HUES6 (cell line): ENCODE measurements at regions not wholly inside any gene's neighbourhood (a gene's known extent, or its start where the extent isn't known, plus 50 kb on each side); places are given as distances from the start of the nearest gene placed in this dataset.
"Not testable (repeated sequence)": the region's sequence is repeated elsewhere in the genome, so short reads cannot be mapped to it uniquely, and the experiment has no call there.

ENCODE experiments used
- H3K27ac ChIP-seq: 2 replicates; pipeline ENCODE4 v1.7.0; 2013; ENCODE audit warnings: low read depth, mild to moderate bottlenecking, low read length, inconsistent platforms
- H3K27me3 ChIP-seq: 2 replicates; pipeline ENCODE4 v1.6.1; 2013; ENCODE audit warnings: low read length; ENCODE audit not compliant: control insufficient read depth, insufficient read depth
- H3K36me3 ChIP-seq: 2 replicates; pipeline ENCODE4 v1.6.1; 2013; ENCODE audit warnings: low read length; ENCODE audit not compliant: control insufficient read depth, insufficient read depth
- H3K4me1 ChIP-seq: 2 replicates; pipeline ENCODE4 v1.6.1; 2013; ENCODE audit warnings: low read length; ENCODE audit not compliant: control insufficient read depth, insufficient read depth
- H3K4me3 ChIP-seq: 2 replicates; pipeline ENCODE4 v1.5.1; 2013; ENCODE audit warnings: low read depth, low read length
- H3K9ac ChIP-seq: one replicate; pipeline ENCODE4 v1.6.1; 2013; ENCODE audit warnings: mild to moderate bottlenecking, low read length
- H3K9me3 ChIP-seq: 2 replicates; pipeline ENCODE4 v1.6.1; 2013; ENCODE audit warnings: low read depth, low read length; ENCODE audit not compliant: control insufficient read depth, insufficient read depth

- Histone ChIP-seq H3K9me3 (no peaks in the 10 kb centered on the region), H3K4me3 (no peak overlapping the region), H3K36me3 (no peaks in the 10 kb centered on the region), H3K9ac (no peak overlapping the region), H3K27ac (no peak overlapping the region), H3K4me1 (no peaks in the 10 kb centered on the region), H3K27me3 (no peaks in the 10 kb centered on the region)
Measured at GRCh38 chr1:198842686-198843085, 203.8 kb downstream of the PTPRC start.

DNA sequence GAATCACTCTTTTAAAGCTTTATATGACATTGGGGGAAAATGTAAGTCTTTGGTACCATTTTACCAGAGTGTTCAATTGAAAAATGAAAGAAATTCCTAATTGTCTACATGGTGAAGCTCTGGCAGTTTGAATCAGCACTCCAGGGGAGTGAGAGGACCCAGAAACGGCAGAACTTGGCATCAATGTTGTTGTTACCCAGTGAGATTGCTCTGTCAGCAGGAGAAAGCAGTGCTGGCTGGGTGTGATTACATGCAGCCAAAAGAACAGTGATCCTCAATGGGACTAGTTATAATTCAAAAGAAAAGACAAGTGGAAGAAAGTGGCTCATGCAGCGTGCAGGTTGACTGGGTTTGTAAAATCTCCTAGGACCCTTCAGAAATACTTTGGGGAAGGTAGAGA, 206.4 kb downstream of the PTPRC start:
- Histone ChIP-seq H3K27me3 (no peaks in the 10 kb centered on the region), H3K9me3 (no peaks in the 10 kb centered on the region), H3K36me3 (no peaks in the 10 kb centered on the region), H3K9ac (no peak overlapping the region), H3K4me3 (no peak overlapping the region), H3K4me1 (no peaks in the 10 kb centered on the region), H3K27ac (no peak overlapping the region)

GRCh38 chr1:198845851-198846250, 207.0 kb downstream of the PTPRC start:
- no peaks in the 10 kb centered on the region for H3K36me3 ChIP-seq

GRCh38 chr1:198846556-198846955, 207.7 kb downstream of the PTPRC start:
- Histone ChIP-seq H3K4me3 (no peak overlapping the region), H3K4me1 (no peaks in the 10 kb centered on the region), H3K27me3 (no peaks in the 10 kb centered on the region), H3K9ac (no peak overlapping the region), H3K36me3 (no peaks in the 10 kb centered on the region), H3K9me3 (no peaks in the 10 kb centered on the region), H3K27ac (no peak overlapping the region)

More at GRCh38 chr1:198845851-198846250, 207.0 kb downstream of the PTPRC start:
- no peak overlapping the region for H3K27ac ChIP-seq
- H3K4me3 ChIP-seq, result no peak overlapping the region
- no peaks in the 10 kb centered on the region for H3K27me3 ChIP-seq
- no peaks in the 10 kb centered on the region for H3K4me1 ChIP-seq
- H3K9me3 ChIP-seq, result no peaks in the 10 kb centered on the region
- H3K9ac ChIP-seq, result no peak overlapping the region

- H3K36me3 ChIP-seq, result no peaks in the 10 kb centered on the region
- no peaks in the 10 kb centered on the region for H3K9me3 ChIP-seq
- no peak overlapping the region for H3K27ac ChIP-seq
- no peak overlapping the region for H3K9ac ChIP-seq
- H3K4me1 ChIP-seq, result no peaks in the 10 kb centered on the region
- no peak overlapping the region for H3K4me3 ChIP-seq
- H3K27me3 ChIP-seq, result no peaks in the 10 kb centered on the region
Measured at GRCh38 chr1:198848206-198848605, 209.4 kb downstream of the PTPRC start.

- H3K9ac ChIP-seq, result no peak overlapping the region
- no peak overlapping the region for H3K4me3 ChIP-seq
- H3K4me1 ChIP-seq, result no peaks in the 10 kb centered on the region
- H3K9me3 ChIP-seq, result no peaks in the 10 kb centered on the region
- H3K27ac ChIP-seq, result no peak overlapping the region
- H3K36me3 ChIP-seq, result no peaks in the 10 kb centered on the region
- H3K27me3 ChIP-seq, result no peaks in the 10 kb centered on the region
Measured at GRCh38 chr1:198848649-198849048, 209.8 kb downstream of the PTPRC start.

- Histone ChIP-seq H3K27me3 (no peaks in the 10 kb centered on the region), H3K36me3 (no peaks in the 10 kb centered on the region), H3K27ac (no peak overlapping the region), H3K4me3 (no peak overlapping the region), H3K9me3 (no peaks in the 10 kb centered on the region), H3K4me1 (no peaks in the 10 kb centered on the region), H3K9ac (no peak overlapping the region)
Measured at GRCh38 chr1:198849093-198849492, 210.3 kb downstream of the PTPRC start.

DNA sequence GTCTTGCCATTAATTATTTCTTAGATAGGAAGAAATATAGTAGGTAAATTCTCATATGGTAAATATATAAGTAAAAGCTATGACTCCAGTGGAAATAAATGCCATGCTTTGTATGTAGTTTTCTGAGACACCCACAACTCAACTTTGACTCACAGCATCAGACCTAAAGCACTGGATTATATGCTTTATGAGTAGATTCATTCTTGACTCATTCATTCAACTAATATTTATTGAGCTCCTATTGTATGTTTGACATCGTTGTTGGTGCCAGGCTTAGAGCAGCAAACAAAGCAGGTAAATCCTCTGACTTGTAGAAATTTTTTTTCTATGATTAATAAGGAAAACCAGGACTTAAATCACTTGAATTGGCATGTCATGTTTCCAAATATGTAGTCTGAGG, 211.4 kb downstream of the PTPRC start:
- Histone ChIP-seq H3K4me1 (no peaks in the 10 kb centered on the region), H3K36me3 (no peaks in the 10 kb centered on the region), H3K27me3 (no peaks in the 10 kb centered on the region), H3K27ac (no peak overlapping the region), H3K4me3 (no peak overlapping the region), H3K9me3 (no peaks in the 10 kb centered on the region), H3K9ac (no peak overlapping the region)

DNA sequence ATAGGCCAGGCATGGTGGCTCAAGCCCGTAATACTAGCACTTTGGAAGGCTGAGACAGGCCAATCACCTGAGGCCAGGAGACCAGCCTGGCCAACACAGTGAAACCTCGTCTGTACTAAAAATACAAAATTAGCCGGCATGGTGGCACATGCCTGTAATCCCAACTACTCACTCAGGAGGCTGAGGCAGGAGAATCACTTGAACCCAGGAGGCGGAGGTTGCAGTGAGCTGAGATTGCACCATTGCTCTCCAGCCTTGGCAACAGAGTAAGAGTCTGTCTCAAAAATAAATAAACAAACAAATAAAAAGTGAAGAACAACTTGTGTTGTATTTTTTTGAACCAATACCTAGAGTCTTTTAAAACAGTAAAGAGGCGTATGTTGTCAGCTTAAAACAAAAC, 212.1 kb downstream of the PTPRC start:
- H3K4me3 ChIP-seq, H3K27me3 ChIP-seq, H3K9ac ChIP-seq, H3K4me1 ChIP-seq, H3K36me3 ChIP-seq, H3K27ac ChIP-seq, H3K9me3 ChIP-seq: not testable (repeated sequence)

- no peak overlapping the region for H3K9ac ChIP-seq
- no peaks in the 10 kb centered on the region for H3K27me3 ChIP-seq
- H3K27ac ChIP-seq, result no peak overlapping the region
- H3K4me3 ChIP-seq, result no peak overlapping the region
- H3K9me3 ChIP-seq, result no peaks in the 10 kb centered on the region
- H3K36me3 ChIP-seq, result no peaks in the 10 kb centered on the region
- H3K4me1 ChIP-seq, result no peaks in the 10 kb centered on the region
Measured at GRCh38 chr1:198856601-198857000, 217.8 kb downstream of the PTPRC start.

- Histone ChIP-seq H3K4me3 (no peak overlapping the region), H3K27ac (no peak overlapping the region), H3K4me1 (no peaks in the 10 kb centered on the region), H3K36me3 (no peaks in the 10 kb centered on the region), H3K9ac (no peak overlapping the region), H3K9me3 (no peaks in the 10 kb centered on the region), H3K27me3 (no peaks in the 10 kb centered on the region)
Measured at GRCh38 chr1:198858033-198858432, 219.2 kb downstream of the PTPRC start.

- no peaks in the 10 kb centered on the region for H3K9me3 ChIP-seq
- no peaks in the 10 kb centered on the region for H3K27me3 ChIP-seq
- no peak overlapping the region for H3K4me3 ChIP-seq
- no peaks in the 10 kb centered on the region for H3K4me1 ChIP-seq
- H3K36me3 ChIP-seq, result no peaks in the 10 kb centered on the region
- no peak overlapping the region for H3K9ac ChIP-seq
- no peak overlapping the region for H3K27ac ChIP-seq
Measured at GRCh38 chr1:198860371-198860770, 221.5 kb downstream of the PTPRC start.
